Neural crest cell (in vitro differentiated cells): ENCODE measurements at regions not wholly inside any gene's neighbourhood (a gene's known extent, or its start where the extent isn't known, plus 50 kb on each side); places are given as distances from the start of the nearest gene placed in this dataset.

Experiments used
- DNase-seq: peaks from one replicate; pipeline ENCODE4 v3.0.0; 2021; ENCODE audit warnings: low read depth, mixed read lengths, low spot score
- H3K27ac Mint-ChIP-seq: one replicate; pipeline ENCODE4 v1.8.0; 2021; ENCODE audit warnings: mild to moderate bottlenecking, mixed read lengths; ENCODE audit not compliant: unreplicated experiment
- H3K27me3 Mint-ChIP-seq: 2 replicates; pipeline ENCODE4 v1.8.0; 2021; ENCODE audit warnings: low read depth, mild to moderate bottlenecking, mixed read lengths
- H3K36me3 Mint-ChIP-seq: 2 replicates; pipeline ENCODE4 v1.8.0; 2021; ENCODE audit warnings: low read depth, mild to moderate bottlenecking, mixed read lengths
- H3K4me1 Mint-ChIP-seq: 2 replicates; pipeline ENCODE4 v1.8.0; 2021; ENCODE audit warnings: mixed read lengths
- H3K4me3 Mint-ChIP-seq: one replicate; pipeline ENCODE4 v1.8.0; 2021; ENCODE audit warnings: mild to moderate bottlenecking, mixed read lengths
- H3K9me3 Mint-ChIP-seq: 2 replicates; pipeline ENCODE4 v1.8.0; 2021; ENCODE audit warnings: mixed read lengths
- TF ChIP-seq, protein P1 (sequence below): fragments of 200-600 bp; sonication (generic); conservative IDR thresholded peaks from 2 replicates; pipeline ENCODE4 v1.5.0; 2021; ENCODE audit warnings: antibody characterized with exemption, mild to moderate bottlenecking

DNA sequence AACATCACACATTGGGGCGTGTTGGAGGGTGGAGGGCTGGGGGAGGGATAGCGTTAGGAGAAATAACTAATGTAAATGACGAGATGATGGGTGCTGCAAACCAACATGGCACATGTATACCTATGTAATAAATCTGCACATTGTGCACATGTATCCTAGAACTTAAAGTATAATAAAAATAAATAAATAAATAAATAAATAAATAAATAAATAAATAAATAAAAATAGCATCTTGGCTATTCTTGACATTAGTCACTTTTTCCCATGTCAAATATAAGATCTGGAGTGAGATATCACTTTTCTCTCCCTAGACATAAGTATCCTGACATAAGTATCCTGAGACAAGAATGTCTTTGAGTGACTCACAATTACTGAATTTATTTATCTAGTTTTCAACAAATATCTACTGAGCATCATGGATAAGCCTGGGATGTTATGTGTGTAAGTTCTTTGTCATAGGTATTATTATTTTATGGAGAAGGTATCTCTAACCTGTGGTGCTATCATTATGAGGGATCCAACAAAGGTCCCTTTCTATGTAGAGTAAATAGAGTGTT is 691.3 kb downstream of the SORCS1 start:
- Mint-ChIP-seq H3K27me3 (no peaks in the 10 kb centered on the region), H3K27ac (no peak overlapping the region), H3K36me3 (no peaks in the 10 kb centered on the region), H3K4me1 (peaks cover 5% of the 10 kb centered on the region), H3K4me3 (no peak overlapping the region), H3K9me3 (peaks cover 8% of the 10 kb centered on the region)
- DNase-seq, result no peak
- TF ChIP-seq, protein P1, sequence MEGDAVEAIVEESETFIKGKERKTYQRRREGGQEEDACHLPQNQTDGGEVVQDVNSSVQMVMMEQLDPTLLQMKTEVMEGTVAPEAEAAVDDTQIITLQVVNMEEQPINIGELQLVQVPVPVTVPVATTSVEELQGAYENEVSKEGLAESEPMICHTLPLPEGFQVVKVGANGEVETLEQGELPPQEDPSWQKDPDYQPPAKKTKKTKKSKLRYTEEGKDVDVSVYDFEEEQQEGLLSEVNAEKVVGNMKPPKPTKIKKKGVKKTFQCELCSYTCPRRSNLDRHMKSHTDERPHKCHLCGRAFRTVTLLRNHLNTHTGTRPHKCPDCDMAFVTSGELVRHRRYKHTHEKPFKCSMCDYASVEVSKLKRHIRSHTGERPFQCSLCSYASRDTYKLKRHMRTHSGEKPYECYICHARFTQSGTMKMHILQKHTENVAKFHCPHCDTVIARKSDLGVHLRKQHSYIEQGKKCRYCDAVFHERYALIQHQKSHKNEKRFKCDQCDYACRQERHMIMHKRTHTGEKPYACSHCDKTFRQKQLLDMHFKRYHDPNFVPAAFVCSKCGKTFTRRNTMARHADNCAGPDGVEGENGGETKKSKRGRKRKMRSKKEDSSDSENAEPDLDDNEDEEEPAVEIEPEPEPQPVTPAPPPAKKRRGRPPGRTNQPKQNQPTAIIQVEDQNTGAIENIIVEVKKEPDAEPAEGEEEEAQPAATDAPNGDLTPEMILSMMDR, result no peak

DNA sequence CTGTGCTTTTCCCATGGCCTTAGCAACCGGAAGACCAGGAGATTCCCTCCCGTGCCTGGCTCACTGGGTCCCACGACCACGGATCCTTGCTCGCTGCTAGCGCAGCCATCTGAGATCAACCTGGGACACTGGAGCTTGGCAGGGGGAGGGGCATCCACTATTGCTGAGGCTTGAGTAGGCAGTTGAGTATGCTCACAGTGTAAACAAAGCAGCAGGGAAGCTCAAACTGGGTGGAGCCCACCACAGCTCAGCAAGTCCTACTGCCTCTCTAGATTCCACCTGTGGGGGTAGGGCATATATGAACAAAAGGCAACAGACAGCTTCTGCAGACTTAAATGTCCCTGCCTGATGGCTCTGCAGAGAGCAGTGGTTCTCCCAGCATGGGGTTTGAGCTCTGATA is 697.0 kb downstream of the SORCS1 start:
- Mint-ChIP-seq H3K36me3 (no peaks in the 10 kb centered on the region), H3K4me3 (no peak overlapping the region), H3K27me3 (no peaks in the 10 kb centered on the region), H3K27ac (no peak overlapping the region), H3K4me1 (peaks cover 5% of the 10 kb centered on the region), H3K9me3 (peaks cover 8% of the 10 kb centered on the region)
- TF ChIP-seq, protein P1, result no peak
- DNase-seq, result no peak

DNA sequence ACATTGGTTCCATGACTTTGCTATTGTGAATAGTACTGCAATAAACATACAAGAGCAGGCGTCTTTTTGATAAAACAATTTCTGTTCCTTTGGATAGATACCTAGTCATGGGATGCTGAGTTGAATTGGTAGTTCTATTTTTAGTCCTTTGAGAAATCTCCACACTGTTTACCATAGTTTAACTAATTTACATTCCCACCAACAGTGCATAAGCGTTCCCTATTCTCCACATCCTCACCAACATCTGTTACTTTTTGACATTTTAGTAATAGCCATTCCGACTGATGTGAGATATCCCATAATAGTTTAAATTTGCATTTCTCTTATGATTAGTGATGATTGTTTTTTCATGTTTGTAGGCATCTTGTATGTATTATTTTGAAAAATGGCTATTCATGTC is 707.0 kb downstream of the SORCS1 start:
- DNase-seq, result no peak
- Mint-ChIP-seq H3K27me3 (no peaks in the 10 kb centered on the region), H3K4me3 (no peak overlapping the region), H3K36me3 (no peaks in the 10 kb centered on the region), H3K4me1 (no peaks in the 10 kb centered on the region), H3K9me3 (peaks cover 2% of the 10 kb centered on the region), H3K27ac (no peak overlapping the region)
- TF ChIP-seq, protein P1, result no peak

DNA sequence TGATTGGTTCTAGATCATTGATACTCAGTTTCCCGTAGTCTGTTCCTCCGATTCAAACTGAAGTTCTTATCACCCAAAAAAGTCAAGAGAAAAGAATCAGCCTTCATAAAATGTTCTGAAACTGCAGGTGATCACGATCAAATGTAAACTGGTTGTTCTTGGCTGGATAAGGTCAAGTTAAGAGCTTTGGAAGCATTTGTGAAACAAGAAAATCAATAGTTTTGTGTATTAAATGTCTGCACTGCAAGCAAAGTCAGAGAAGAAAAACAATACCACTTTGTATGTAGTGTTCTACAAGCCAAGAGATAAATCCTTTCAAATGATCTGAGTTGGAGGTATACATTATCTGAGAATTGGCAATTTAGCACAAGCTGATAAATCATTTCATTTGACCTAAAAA is 710.3 kb downstream of the SORCS1 start:
- Mint-ChIP-seq H3K36me3 (no peaks in the 10 kb centered on the region), H3K27me3 (no peaks in the 10 kb centered on the region), H3K9me3 (no peaks in the 10 kb centered on the region), H3K4me3 (no peak overlapping the region), H3K4me1 (no peaks in the 10 kb centered on the region), H3K27ac (no peak overlapping the region)
- TF ChIP-seq, protein P1, result no peak
- DNase-seq, result no peak

DNA sequence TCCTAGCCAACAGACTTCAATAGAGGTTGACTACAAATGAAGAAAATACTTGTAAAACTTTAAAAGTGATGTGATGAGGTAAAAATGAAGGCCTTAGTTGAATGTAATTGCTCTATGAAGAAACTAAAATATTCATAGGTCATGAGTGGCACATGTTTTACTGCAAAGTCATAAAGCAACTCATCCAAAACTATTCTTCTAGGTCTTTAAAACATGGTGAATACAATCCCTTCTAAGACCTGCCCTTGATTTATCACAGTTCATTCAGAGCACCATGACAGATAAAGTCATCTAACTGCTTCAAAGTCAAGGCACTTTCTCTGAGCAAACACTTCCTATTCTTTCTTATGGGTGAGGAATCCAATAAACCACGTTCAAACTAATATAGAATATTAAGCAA is 713.5 kb downstream of the SORCS1 start:
- no peak overlapping the region for H3K27ac Mint-ChIP-seq

More for the DNA sequence above, 713.5 kb downstream of the SORCS1 start:
- no peak for DNase-seq
- H3K36me3 Mint-ChIP-seq, result no peaks in the 10 kb centered on the region
- no peak overlapping the region for H3K4me3 Mint-ChIP-seq
- no peaks in the 10 kb centered on the region for H3K4me1 Mint-ChIP-seq
- no peaks in the 10 kb centered on the region for H3K27me3 Mint-ChIP-seq
- TF ChIP-seq, protein P1, result no peak
- peaks cover 5% of the 10 kb centered on the region for H3K9me3 Mint-ChIP-seq
